HepG2 (cell line): ENCODE measurements at regions not wholly inside any gene's neighbourhood (a gene's known extent, or its start where the extent isn't known, plus 50 kb on each side); places are given as distances from the start of the nearest gene placed in this dataset.

Source experiments
- AKAP8 ChIP-seq: sonication (generic); formaldehyde crosslinking; IDR thresholded peaks from 2 replicates; pipeline ENCODE4 v1.5.1; 2020; ENCODE audit warnings: mild to moderate bottlenecking, missing genetic modification reagents
- DRAP1 ChIP-seq: IDR thresholded peaks from 2 replicates; pipeline ENCODE4 v1.6.1; 2016; ENCODE audit warnings: missing genetic modification reagents, missing compliant biosample characterization
- HNF1A ChIP-seq, 2 experiments: sonication (generic) in 1 of 2; formaldehyde crosslinking in 1 of 2; IDR thresholded peaks; 2 replicates each; pipeline versions ENCODE4 v1.4.0 to v1.6.1; 2016 to 2020; ENCODE audit warnings: borderline replicate concordance in 1 of 2, low read depth in 1 of 2, mild to moderate bottlenecking in 1 of 2, missing genetic modification reagents in 1 of 2
- MAF1 ChIP-seq: sonication (generic); formaldehyde crosslinking; IDR thresholded peaks from 2 replicates; pipeline ENCODE4 v1.5.0; 2020; ENCODE audit warnings: missing genetic modification reagents, borderline replicate concordance
- RORA ChIP-seq: sonication (generic); formaldehyde crosslinking; IDR thresholded peaks from 2 replicates; pipeline ENCODE4 v1.5.0; 2020; ENCODE audit warnings: mild to moderate bottlenecking, missing genetic modification reagents, moderate library complexity
- UBTF ChIP-seq: sonication (generic); formaldehyde crosslinking; IDR thresholded peaks from 2 replicates; pipeline ENCODE4 v1.4.0; 2020; ENCODE audit warnings: mild to moderate bottlenecking, missing genetic modification reagents
- ZNF224 ChIP-seq: sonication (generic); formaldehyde crosslinking; IDR thresholded peaks from 2 replicates; pipeline ENCODE4 v1.5.0; 2020; ENCODE audit warnings: mild to moderate bottlenecking, missing genetic modification reagents
- ZNF318 ChIP-seq: sonication (generic); formaldehyde crosslinking; IDR thresholded peaks from 2 replicates; pipeline ENCODE4 v1.4.0; 2020; ENCODE audit warnings: mild to moderate bottlenecking, missing genetic modification reagents
- ZNF589 ChIP-seq: sonication (generic); formaldehyde crosslinking; conservative IDR thresholded peaks from 2 replicates; pipeline ENCODE4 v1.8.0; 2022; ENCODE audit warnings: mild to moderate bottlenecking, moderate library complexity, missing genetic modification reagents

GRCh38 chr2:116487336-116487735, 1327.2 kb upstream of the DDX18 start (continued):
- no peak for TF ChIP-seq ZNF589 (CRISPR knock-in tag)
- TF ChIP-seq HNF1A (IDR thresholded peaks at IDR 0.05; ENCODE audit: low read depth): no peak
- TF ChIP-seq HNF1A (CRISPR knock-in tag; IDR thresholded peaks at IDR 0.05; ENCODE audit: borderline replicate concordance): no peak
- no peak for TF ChIP-seq RORA
- TF ChIP-seq ZNF224 (CRISPR knock-in tag): no peak
- TF ChIP-seq AKAP8 (CRISPR knock-in tag): no peak
- no peak for TF ChIP-seq MAF1 (CRISPR knock-in tag)
- TF ChIP-seq UBTF (CRISPR knock-in tag): no peak
- TF ChIP-seq DRAP1 (CRISPR knock-in tag): no peak
- TF ChIP-seq ZNF318 (CRISPR knock-in tag): no peak
